Gastrocnemius medialis (tissue), 4 donors: ENCODE measurements at regions not wholly inside any gene's neighbourhood (a gene's known extent, or its start where the extent isn't known, plus 50 kb on each side); places are given as distances from the start of the nearest gene placed in this dataset.

Experiments used
- ATAC-seq, 2 donors: fragments of 150-250 bp; one replicate each; pipeline ENCODE4 v1.9.1; 2016
- DNase-seq, 2 donors: peaks; one replicate each; pipeline ENCODE4 v3.0.0-alpha.2; 2019
- H3K27ac ChIP-seq, 4 donors: fragments of 200-600 bp; sonication (generic); 1 replicate in 1 of 4; 2 replicates in 3 of 4; pipeline ENCODE4 v1.5.1; 2016 to 2018; ENCODE audit warnings: mild to moderate bottlenecking in 2 of 4, moderate library complexity in 1 of 4
- H3K27me3 ChIP-seq, 3 donors: fragments of 200-600 bp; sonication (generic) in 2 of 3; 1 replicate in 1 of 3; 2 replicates in 2 of 3; pipeline versions ENCODE4 v1.5.1 to v1.6.0; 2016 to 2019; ENCODE audit warnings: mild to moderate bottlenecking in 1 of 3, moderate library complexity in 1 of 3
- H3K36me3 ChIP-seq, 2 donors: fragments of 200-600 bp; sonication (generic) in 1 of 2; one replicate each; pipeline ENCODE4 v1.5.1; 2017 to 2018
- H3K4me1 ChIP-seq, 2 donors: fragments of 200-600 bp; sonication (generic) in 1 of 2; one replicate each; pipeline ENCODE4 v1.5.1; 2016 to 2017; ENCODE audit warnings: mild to moderate bottlenecking in 2 of 2
- H3K4me3 ChIP-seq, 4 donors: fragments of 200-600 bp; sonication (generic) in 3 of 4; 1 replicate in 1 of 4; 2 replicates in 3 of 4; pipeline ENCODE4 v1.5.1; 2016 to 2019; ENCODE audit warnings: mild to moderate bottlenecking in 2 of 4
- H3K9me3 ChIP-seq, 3 donors: fragments of 200-600 bp; sonication (generic) in 2 of 3; 1 replicate in 1 of 3; 2 replicates in 2 of 3; pipeline ENCODE4 v1.5.1; 2016 to 2019
- POLR2A ChIP-seq, 2 donors: fragments of 450-650 bp; IDR thresholded peaks; one replicate each; pipeline ENCODE4 v1.6.1; 2017; ENCODE audit warnings: antibody characterized with exemption in 2 of 2, mild to moderate bottlenecking in 2 of 2, moderate library complexity in 2 of 2
- in situ Hi-C, 4 donors: fragments of 200-750 bp; cut with MboI; loops; one replicate each; pipeline versions ENCODE4 v1.15.0 to v1.8.0; 2017; ENCODE audit warnings: low sequenced_read_pairs in 4 of 4
- intact Hi-C: fragments of 100-400 bp; cut with DNase I; formaldehyde crosslinking; loops from one replicate; pipeline ENCODE4 v1.15.1; 2023; ENCODE audit warnings: low total_unique reads
- TF ChIP-seq, protein P1 (sequence below), 5 experiments: fragments of 450-650 bp in 3 of 5; fragments of 200-600 bp in 2 of 5; sonication (generic) in 2 of 5; IDR thresholded peaks in 4 of 5; conservative IDR thresholded peaks in 1 of 5; 1 replicate in 4 of 5; 2 replicates in 1 of 5; pipeline ENCODE4 v1.5.1; 2016 to 2019; ENCODE audit warnings: antibody characterized with exemption in 5 of 5, mild to moderate bottlenecking in 3 of 5, moderate library complexity in 3 of 5

DNA sequence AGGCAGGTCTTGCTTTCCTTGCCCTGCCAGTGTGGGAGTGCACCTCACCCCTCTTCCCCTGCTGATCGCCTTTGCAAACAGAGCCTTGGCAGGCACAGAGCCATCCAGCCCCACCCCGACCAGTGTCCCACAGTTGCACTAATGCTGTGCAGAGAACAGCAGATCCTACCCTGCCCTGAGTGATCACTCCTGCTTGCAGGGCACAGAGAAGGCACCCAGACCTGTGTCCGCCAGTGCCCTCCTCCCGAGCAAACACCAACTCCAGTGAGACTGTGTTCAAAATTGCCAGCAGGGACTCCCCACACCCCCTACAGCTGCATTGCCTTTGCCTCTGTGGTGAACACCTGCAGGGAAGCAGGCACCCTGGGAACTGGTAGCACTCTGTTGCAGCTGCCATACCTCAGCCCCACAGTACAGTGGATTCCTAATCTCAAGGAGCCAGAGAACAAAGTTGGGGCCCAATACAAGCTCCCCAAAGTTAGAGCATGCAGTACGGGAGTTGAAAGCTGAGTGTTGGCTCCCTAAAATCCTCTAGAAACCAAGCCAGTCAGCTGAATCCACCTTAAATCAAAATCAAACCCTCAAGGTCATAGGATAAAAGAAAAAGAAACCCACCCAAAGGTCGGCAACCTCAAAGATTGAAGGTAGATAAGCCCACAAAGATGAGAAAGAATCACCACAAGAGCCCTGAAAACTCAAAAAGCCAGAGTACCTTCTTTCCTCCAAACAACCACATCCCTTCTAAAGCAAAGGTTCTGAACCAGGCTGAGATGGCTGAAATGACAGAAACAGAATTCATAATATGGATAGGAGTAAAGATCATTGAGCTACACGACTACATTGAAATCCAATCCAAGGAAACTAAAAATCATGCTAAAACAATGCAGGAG is 92.9 kb upstream of the PIK3R1 start:
- intact Hi-C loops: no loop called here
- no peaks in the 10 kb centered on the region for H3K4me1 ChIP-seq
- TF ChIP-seq, protein P1, sequence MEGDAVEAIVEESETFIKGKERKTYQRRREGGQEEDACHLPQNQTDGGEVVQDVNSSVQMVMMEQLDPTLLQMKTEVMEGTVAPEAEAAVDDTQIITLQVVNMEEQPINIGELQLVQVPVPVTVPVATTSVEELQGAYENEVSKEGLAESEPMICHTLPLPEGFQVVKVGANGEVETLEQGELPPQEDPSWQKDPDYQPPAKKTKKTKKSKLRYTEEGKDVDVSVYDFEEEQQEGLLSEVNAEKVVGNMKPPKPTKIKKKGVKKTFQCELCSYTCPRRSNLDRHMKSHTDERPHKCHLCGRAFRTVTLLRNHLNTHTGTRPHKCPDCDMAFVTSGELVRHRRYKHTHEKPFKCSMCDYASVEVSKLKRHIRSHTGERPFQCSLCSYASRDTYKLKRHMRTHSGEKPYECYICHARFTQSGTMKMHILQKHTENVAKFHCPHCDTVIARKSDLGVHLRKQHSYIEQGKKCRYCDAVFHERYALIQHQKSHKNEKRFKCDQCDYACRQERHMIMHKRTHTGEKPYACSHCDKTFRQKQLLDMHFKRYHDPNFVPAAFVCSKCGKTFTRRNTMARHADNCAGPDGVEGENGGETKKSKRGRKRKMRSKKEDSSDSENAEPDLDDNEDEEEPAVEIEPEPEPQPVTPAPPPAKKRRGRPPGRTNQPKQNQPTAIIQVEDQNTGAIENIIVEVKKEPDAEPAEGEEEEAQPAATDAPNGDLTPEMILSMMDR (IDR thresholded peaks at IDR 0.05 in 4 of 5, conservative IDR thresholded peaks at IDR 0.05 in 1 of 5): no peak
- TF ChIP-seq POLR2A (IDR thresholded peaks at IDR 0.05): no peak
- no peak overlapping the region for H3K4me3 ChIP-seq
- in situ Hi-C loops: no loop called here
- ATAC-seq (no peak), DNase-seq (no peak)
- H3K27ac ChIP-seq: no peak overlapping the region
- H3K9me3 ChIP-seq: no peaks in the 10 kb centered on the region
- H3K36me3 ChIP-seq: no peaks in the 10 kb centered on the region
- no peaks in the 10 kb centered on the region for H3K27me3 ChIP-seq

- ATAC-seq (no peak), DNase-seq (no peak)
- intact Hi-C loops (no loop called here), in situ Hi-C loops (no loop called here)
- Histone ChIP-seq H3K4me3 (no peak overlapping the region), H3K27ac (no peak overlapping the region), H3K9me3 (no peaks in the 10 kb centered on the region), H3K36me3 (no peaks in the 10 kb centered on the region), H3K4me1 (no peaks in the 10 kb centered on the region), H3K27me3 (no peaks in the 10 kb centered on the region)
- TF ChIP-seq POLR2A (IDR thresholded peaks at IDR 0.05): no peak
- TF ChIP-seq, protein P1 (IDR thresholded peaks at IDR 0.05 in 4 of 5, conservative IDR thresholded peaks at IDR 0.05 in 1 of 5): no peak
Observed at GRCh38 chr5:68116868-68117411, 98.6 kb upstream of the PIK3R1 start.

- in situ Hi-C loops (no loop called here), intact Hi-C loops (no loop called here)
- no peak overlapping the region for H3K27ac ChIP-seq
- DNase-seq: no peak
- no peak for ATAC-seq
- no peak for TF ChIP-seq POLR2A (IDR thresholded peaks at IDR 0.05)
- TF ChIP-seq, protein P1 (IDR thresholded peaks at IDR 0.05 in 4 of 5, conservative IDR thresholded peaks at IDR 0.05 in 1 of 5): no peak
- H3K9me3 ChIP-seq: no peaks in the 10 kb centered on the region
- no peaks in the 10 kb centered on the region for H3K4me1 ChIP-seq
- no peaks in the 10 kb centered on the region for H3K27me3 ChIP-seq
- no peaks in the 10 kb centered on the region for H3K36me3 ChIP-seq
- H3K4me3 ChIP-seq: no peak overlapping the region
Observed at GRCh38 chr5:68116408-68116807, 99.1 kb upstream of the PIK3R1 start.

GRCh38 chr5:68115584-68115983 is 100.0 kb upstream of the PIK3R1 start:
- in situ Hi-C loops: no loop called here
- TF ChIP-seq POLR2A (IDR thresholded peaks at IDR 0.05): no peak
- TF ChIP-seq, protein P1 (IDR thresholded peaks at IDR 0.05 in 4 of 5, conservative IDR thresholded peaks at IDR 0.05 in 1 of 5): no peak
- Histone ChIP-seq H3K27me3 (no peaks in the 10 kb centered on the region), H3K27ac (no peak overlapping the region), H3K36me3 (no peaks in the 10 kb centered on the region), H3K9me3 (no peaks in the 10 kb centered on the region), H3K4me3 (no peak overlapping the region), H3K4me1 (no peaks in the 10 kb centered on the region)
- DNase-seq: no peak
- ATAC-seq: no peak
- intact Hi-C loops: no loop called here
